Mucosa of rectum (tissue), 2 donors: ENCODE measurements at regions not wholly inside any gene's neighbourhood (a gene's known extent, or its start where the extent isn't known, plus 50 kb on each side); places are given as distances from the start of the nearest gene placed in this dataset.

Source experiments
- H3K27ac ChIP-seq, 2 donors: one replicate each; pipeline ENCODE4 v1.7.0; 2013; ENCODE audit warnings: inconsistent platforms in 2 of 2, low read depth in 2 of 2, low read length in 2 of 2
- H3K27me3 ChIP-seq, 2 donors: one replicate each; pipeline ENCODE4 v1.7.0; 2013; ENCODE audit warnings: low read length in 2 of 2; ENCODE audit not compliant: control insufficient read depth in 2 of 2, insufficient read depth in 2 of 2
- H3K36me3 ChIP-seq, 2 donors: one replicate each; pipeline ENCODE4 v1.7.0; 2013; ENCODE audit warnings: low read length in 2 of 2; ENCODE audit not compliant: control insufficient read depth in 2 of 2, insufficient read depth in 2 of 2
- H3K4me1 ChIP-seq, 2 donors: one replicate each; pipeline ENCODE4 v1.7.0; 2013; ENCODE audit warnings: low read length in 2 of 2, mild to moderate bottlenecking in 1 of 2; ENCODE audit not compliant: control insufficient read depth in 2 of 2, insufficient read depth in 2 of 2
- H3K4me3 ChIP-seq, 2 donors: one replicate each; pipeline ENCODE4 v1.7.0; 2013; ENCODE audit warnings: low read length in 2 of 2
- H3K9ac ChIP-seq, 2 donors: one replicate each; pipeline ENCODE4 v1.7.0; 2013; ENCODE audit warnings: low read length in 2 of 2, low read depth in 1 of 2, mild to moderate bottlenecking in 1 of 2
- H3K9me3 ChIP-seq, 2 donors: one replicate each; pipeline ENCODE4 v1.7.0; 2013; ENCODE audit warnings: low read length in 2 of 2; ENCODE audit not compliant: control insufficient read depth in 2 of 2
- donor health status: healthy.
- donor health status: Normal muscosa, but diverticular disease.

DNA sequence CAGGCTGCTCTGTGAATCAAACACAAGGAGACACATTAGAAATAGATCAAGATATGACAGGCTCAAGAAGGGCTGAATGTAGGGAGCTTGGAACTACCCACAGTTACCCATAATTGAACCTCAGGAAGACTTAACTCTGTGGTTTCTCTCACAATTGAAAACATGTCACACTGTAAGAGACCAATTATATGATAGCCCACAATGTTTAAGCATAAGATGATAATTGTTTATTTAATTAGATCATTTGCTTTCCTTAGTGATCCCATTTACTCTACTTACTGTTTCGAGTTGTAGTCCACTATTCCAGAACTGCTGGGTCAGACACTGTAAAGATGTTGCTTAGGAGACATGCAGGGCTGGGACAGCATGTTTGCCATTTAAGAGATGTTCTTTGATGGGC is 201.3 kb upstream of the RARB start:
- Histone ChIP-seq H3K36me3 (no peaks in the 10 kb centered on the region), H3K4me3 (no peak overlapping the region), H3K9ac (no peak overlapping the region), H3K27me3 (no peaks in the 10 kb centered on the region), H3K9me3 (no peaks in the 10 kb centered on the region), H3K27ac (no peak overlapping the region), H3K4me1 (no peaks in the 10 kb centered on the region)

DNA sequence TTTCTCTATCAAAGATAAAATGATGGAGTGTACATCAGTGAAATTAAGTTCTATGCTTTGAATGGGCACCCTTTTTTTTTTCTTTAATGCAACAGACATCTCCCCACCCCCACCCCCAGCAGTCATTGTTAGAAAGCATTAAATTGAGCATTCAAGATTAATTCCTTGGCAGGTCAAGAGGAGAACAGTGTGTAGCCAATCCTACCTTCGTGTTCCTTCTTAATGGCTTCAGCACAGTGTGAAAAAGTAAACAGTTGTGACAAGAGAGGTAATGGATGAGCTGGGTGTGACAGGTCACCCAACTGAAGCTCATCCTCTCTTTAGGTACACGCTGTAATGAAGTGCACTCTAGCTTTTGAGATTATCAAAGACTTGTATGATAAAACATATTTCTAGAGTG is 198.5 kb upstream of the RARB start:
- H3K27me3 ChIP-seq: no peaks in the 10 kb centered on the region
- H3K4me3 ChIP-seq: no peak overlapping the region
- no peaks in the 10 kb centered on the region for H3K9me3 ChIP-seq
- no peak overlapping the region for H3K9ac ChIP-seq
- no peaks in the 10 kb centered on the region for H3K36me3 ChIP-seq
- H3K27ac ChIP-seq: no peak overlapping the region
- no peaks in the 10 kb centered on the region for H3K4me1 ChIP-seq

DNA sequence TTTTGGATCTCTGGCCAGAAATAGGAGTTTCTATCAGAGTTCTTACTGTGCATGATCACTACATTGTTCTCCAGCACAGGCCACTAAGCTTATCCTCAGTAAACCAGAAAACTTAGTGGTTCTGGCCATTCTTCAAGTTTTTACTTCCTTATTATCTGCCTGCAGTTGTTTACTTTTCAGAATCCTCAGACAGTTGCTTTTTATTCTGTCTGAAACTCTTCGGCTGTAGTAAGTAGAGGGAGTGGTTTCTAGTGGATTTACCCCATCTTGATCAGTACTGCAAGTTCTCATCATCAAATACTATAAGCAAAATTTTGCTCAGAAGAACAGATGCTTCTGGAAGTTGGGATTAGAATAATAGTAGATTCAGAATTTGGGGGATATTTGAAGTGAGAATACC is 193.0 kb upstream of the RARB start:
- H3K27ac ChIP-seq: no peak overlapping the region
- no peaks in the 10 kb centered on the region for H3K36me3 ChIP-seq

DNA sequence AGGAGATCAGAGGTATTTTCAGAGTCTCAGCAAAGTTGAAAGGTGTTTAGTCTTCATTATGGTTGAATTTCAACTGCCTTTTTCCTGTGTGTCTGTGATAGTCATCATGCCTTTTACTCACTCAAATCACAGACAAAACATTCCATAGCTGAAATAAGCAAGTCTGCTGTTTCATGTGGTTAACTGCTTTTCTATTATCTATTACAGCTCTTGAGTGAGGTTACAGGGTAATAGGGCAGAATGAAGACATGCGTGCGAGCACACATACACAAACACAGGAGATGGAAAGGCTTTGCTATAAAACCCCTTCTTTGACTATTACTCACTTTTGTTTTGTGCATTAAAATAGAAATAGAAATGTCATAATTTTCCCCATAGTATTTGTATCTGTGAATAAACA is 192.6 kb upstream of the RARB start:
- H3K27me3 ChIP-seq: no peaks in the 10 kb centered on the region
- no peak overlapping the region for H3K9ac ChIP-seq
- no peaks in the 10 kb centered on the region for H3K4me1 ChIP-seq
- H3K4me3 ChIP-seq: no peak overlapping the region
- H3K27ac ChIP-seq: no peak overlapping the region
- no peaks in the 10 kb centered on the region for H3K9me3 ChIP-seq
- no peaks in the 10 kb centered on the region for H3K36me3 ChIP-seq

More for the DNA sequence above, 193.0 kb upstream of the RARB start:
- no peaks in the 10 kb centered on the region for H3K4me1 ChIP-seq
- H3K4me3 ChIP-seq: no peak overlapping the region
- H3K9me3 ChIP-seq: no peaks in the 10 kb centered on the region
- no peaks in the 10 kb centered on the region for H3K27me3 ChIP-seq
- no peak overlapping the region for H3K9ac ChIP-seq

DNA sequence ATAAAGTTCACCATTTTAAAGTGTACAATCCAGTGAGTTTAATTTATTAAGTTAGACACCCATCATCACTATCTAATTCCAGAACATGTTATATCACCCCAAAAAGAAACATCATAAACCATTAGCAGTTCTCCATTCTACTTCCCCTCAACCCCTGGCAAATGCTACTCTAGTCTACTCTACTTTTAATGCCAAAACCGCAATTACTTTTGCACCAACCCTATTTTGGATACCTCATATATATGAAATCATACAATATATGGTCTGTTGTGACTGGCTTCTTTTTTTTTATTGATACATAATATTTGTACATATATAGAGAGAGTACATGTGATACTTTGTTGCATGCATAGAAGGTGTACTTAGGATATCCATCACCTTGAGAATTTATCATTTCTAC is 190.5 kb upstream of the RARB start:
- Histone ChIP-seq H3K27ac (no peak overlapping the region), H3K36me3 (no peaks in the 10 kb centered on the region), H3K27me3 (no peaks in the 10 kb centered on the region), H3K4me3 (no peak overlapping the region), H3K4me1 (no peaks in the 10 kb centered on the region), H3K9me3 (no peaks in the 10 kb centered on the region), H3K9ac (no peak overlapping the region)

DNA sequence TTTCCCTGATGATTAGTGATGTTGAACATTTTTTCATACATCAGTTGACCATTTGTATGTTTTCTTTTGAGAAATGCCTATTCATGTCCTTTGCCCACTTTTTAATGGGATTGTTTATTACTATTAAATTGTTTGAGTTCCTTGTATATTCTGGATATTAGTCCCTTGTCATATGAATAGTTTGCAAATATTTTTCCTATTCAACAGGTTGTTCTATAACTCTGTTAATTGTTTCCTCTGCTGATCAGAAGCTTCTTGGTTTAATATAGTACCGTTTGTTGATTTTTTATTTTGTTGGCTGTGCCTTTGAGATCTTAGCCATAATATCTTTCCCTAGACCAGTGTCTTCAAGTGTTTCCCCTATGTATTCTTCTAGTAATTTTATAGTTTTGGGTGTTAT is 189.0 kb upstream of the RARB start:
- Histone ChIP-seq H3K9me3 (no peaks in the 10 kb centered on the region), H3K36me3 (no peaks in the 10 kb centered on the region), H3K9ac (no peak overlapping the region), H3K27me3 (no peaks in the 10 kb centered on the region), H3K27ac (no peak overlapping the region), H3K4me3 (no peak overlapping the region), H3K4me1 (no peaks in the 10 kb centered on the region)

DNA sequence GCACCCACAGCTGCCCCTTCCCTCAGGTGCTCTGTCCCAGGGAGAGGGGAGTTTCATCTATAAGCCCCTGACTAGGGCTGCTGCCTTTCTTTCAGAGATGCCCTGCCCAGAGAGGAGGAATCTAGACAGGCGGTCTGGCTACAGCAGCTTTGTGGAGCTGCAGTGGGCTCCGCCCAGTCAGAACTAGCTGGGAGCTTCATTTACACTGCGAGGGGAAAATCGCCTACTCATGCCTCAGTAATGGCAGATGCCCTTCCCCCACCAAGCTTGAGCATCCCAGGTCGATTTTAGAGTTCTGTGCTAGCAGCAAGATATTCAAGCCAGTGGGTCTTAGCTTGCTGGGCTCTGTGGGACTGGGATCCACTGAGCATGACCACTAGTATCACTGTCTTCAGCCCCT is 181.2 kb upstream of the RARB start:
- H3K36me3 ChIP-seq: no peaks in the 10 kb centered on the region
- no peak overlapping the region for H3K9ac ChIP-seq
- no peaks in the 10 kb centered on the region for H3K9me3 ChIP-seq
- no peaks in the 10 kb centered on the region for H3K4me1 ChIP-seq
- H3K27ac ChIP-seq: no peak overlapping the region
- no peak overlapping the region for H3K4me3 ChIP-seq
- H3K27me3 ChIP-seq: no peaks in the 10 kb centered on the region

DNA sequence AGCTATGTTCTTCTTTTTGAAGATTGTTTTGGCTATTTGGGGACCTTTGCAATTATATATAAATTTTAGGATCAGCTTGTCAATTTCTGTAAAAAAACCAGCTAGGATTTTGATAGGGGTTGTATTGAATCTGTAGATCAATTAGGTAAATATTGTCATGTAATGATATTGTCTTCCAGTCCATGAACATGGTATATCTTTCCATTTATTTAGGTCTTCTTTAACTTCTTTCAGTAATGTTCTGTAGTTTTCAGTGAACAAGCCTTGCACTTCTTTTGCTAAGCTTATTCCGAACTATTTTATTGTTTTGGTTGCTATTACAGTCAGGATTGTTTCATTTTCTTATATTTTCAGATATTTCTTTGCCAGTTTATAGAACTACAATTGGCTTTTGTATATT is 175.8 kb upstream of the RARB start:
- Histone ChIP-seq H3K27me3 (no peaks in the 10 kb centered on the region), H3K4me1 (no peaks in the 10 kb centered on the region), H3K27ac (no peak overlapping the region), H3K4me3 (no peak overlapping the region), H3K9ac (no peak overlapping the region), H3K9me3 (no peaks in the 10 kb centered on the region), H3K36me3 (no peaks in the 10 kb centered on the region)

DNA sequence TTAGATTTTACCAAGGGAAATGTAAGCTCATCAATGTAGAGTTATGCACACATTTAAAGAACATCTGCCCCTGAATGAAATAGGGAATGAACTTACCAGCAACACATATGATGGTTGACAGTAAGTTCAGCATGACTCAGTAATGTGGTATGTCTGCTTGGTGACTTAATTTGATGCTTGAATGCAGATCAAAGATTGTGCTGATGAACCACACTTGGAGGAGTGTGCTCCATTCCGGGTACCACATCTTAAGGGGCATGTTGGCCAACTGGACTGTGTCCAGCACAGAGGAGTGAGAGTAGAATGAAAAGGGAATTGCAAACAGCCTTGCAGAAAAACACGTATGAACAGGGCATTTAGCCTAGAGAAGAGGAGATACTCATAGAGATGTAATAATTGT is 171.0 kb upstream of the RARB start:
- Histone ChIP-seq H3K27ac (no peak overlapping the region), H3K4me3 (no peak overlapping the region), H3K4me1 (no peaks in the 10 kb centered on the region), H3K36me3 (no peaks in the 10 kb centered on the region), H3K9ac (no peak overlapping the region), H3K27me3 (no peaks in the 10 kb centered on the region), H3K9me3 (no peaks in the 10 kb centered on the region)

DNA sequence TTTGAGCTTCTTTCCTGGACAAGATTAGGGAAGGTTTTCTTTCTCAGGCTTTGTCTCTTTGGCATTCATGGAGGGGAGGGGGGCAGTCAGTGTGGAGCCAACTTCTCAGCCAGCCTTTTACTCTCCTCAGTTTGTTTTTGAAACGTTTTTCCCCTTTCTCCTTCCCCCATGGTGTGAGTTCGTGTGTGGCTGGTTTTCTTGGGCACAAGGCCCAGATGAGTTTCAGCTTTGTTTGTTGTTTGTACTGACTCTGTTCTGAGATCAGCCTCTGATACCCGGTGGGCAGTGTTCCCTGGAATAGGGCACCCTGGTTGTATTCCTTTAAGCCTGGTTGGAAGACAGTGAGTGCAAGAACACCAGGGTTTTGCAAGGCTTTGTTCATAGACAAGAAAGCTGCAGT is 168.2 kb upstream of the RARB start:
- Histone ChIP-seq H3K4me1 (no peaks in the 10 kb centered on the region), H3K36me3 (no peaks in the 10 kb centered on the region), H3K4me3 (no peak overlapping the region), H3K27me3 (no peaks in the 10 kb centered on the region), H3K9me3 (no peaks in the 10 kb centered on the region), H3K27ac (no peak overlapping the region), H3K9ac (no peak overlapping the region)

DNA sequence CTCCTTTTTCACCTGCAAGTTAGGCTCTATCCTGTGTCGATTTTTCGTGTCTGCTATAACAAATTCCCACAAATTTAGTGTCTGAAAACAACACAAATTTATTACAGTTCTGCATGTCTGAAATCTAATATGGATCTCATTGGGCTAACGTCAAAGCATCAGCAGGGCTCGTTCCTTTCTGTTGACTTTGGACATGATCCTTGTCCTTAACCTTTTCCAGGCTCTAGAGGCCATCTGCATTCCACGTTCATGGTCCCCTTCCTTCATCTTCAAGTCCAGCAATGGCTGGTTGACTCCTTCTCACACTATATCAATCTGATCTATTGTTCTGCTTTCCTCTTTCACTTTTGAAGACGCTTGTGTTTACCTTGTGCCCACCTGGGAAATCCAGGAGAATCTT is 165.7 kb upstream of the RARB start:
- Histone ChIP-seq H3K27me3 (no peaks in the 10 kb centered on the region), H3K27ac (no peak overlapping the region), H3K36me3 (no peaks in the 10 kb centered on the region), H3K9me3 (no peaks in the 10 kb centered on the region), H3K9ac (no peak overlapping the region), H3K4me3 (no peak overlapping the region), H3K4me1 (no peaks in the 10 kb centered on the region)
